Activated gamma-delta T cell (primary cell): ENCODE measurements at regions not wholly inside any gene's neighbourhood (a gene's known extent, or its start where the extent isn't known, plus 50 kb on each side); places are given as distances from the start of the nearest gene placed in this dataset.

Source experiments
- DNase-seq: peaks from one replicate; lab custom pipeline; 2025; lab: John Stamatoyannopoulos, UW

DNA sequence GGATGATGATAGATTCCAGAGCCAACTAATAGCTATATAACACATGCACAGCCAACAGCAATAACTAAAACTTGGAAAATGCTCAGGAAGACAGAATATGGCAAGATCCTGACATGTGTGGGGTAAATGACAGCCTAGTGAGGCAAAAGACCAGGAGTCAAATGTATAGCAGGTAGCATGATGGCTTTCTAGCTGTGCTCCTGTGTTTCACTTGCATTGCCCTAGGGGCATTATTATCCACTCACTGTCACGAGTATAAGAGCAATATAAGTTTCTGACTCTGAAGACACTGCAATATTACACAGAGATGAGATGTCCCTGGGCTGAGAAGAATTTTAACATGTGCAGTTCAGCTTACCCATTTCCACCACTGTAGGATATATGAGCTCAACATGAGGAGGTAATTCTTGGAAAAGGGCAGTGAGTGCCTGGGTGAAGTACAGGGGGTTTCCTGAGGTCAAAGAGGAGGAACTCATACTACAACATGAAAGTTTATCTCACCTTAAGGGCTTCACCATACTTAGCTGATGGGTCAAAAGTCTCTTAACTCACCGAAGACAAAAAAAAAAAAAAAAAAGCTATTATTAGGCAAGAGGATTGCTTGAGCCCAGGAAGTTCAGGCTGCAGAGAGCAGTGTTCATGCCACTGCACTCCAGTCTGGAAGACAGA lies 1385.6 kb upstream of the SLC39A10 start:
- DNase-seq, result no peak

DNA sequence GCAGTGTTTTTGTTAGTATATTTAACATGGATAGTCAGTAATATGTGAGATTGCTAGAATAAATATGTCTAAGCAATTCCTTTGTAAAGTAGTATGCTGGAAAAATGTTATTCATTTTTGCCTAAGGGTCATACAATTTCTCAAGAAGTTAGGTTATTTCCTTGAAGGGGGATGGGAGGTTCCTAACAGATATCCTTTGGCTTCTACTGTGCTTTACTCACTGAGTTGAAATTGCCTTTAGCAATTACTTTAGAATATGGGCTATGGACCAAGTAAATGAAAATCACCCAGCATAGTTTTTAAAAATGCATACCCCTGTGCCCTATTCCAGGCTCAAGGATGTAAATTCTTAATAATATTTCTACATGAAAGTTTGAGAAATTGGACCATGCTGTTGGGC lies 1386.4 kb upstream of the SLC39A10 start:
- no peak for DNase-seq

DNA sequence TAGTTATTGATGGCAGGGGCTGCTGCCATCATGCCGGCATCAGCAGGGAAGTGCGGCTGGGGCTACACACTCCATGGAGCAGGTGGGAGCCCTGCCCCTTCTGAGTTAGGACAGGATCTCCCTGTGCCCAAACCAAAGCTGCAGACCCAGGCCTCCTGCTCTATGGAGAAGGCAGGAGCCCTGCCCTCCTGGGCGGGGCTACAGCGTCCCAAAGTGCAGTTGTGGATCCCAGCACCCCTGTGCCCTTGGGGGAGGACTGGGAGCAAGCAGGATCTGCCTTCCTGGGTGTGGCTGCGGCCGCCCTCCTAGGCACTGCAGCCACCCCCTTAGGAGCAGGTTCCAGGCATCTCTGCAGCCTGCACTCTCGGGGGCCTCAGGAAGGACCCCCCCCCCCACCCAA lies 1392.4 kb upstream of the SLC39A10 start:
- no peak for DNase-seq

DNA sequence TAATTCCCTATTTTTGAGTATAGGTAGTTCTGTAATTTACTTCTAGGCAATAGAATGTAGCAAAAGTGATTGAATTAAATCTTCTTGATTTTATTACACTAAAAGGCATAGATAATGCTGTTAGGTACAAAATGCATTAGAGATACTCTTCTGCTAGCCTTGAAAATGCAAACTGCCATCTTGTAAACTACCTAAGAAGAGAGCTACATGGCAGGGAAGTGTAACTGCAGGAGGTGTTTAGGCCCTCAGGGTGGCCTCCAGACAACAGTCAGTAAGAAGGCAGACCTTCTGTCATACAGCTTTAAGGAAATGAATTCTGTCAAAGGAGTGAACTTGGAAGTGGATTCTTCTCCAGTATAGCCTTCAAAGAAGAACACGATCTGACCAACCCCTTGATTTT lies 1396.8 kb upstream of the SLC39A10 start:
- no peak for DNase-seq

DNA sequence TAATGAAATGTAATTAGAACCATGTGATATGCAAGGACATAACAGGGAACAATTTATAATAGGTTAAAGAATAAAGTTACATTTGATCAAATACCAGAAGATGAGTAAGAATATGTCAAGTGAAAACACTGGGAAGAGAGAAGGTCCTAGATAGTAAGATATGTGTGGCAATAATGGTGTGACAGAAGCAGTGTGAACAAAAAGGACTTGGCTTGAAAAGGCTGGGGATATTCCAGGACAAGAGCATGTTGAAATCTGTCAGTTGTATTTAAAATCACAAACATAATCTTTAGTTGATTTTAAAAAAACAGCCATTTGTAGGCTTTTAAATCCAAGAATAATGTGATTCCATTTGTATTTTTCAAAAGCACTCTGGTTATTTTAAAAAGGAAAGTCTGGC lies 1399.9 kb upstream of the SLC39A10 start:
- DNase-seq, result no peak

DNA sequence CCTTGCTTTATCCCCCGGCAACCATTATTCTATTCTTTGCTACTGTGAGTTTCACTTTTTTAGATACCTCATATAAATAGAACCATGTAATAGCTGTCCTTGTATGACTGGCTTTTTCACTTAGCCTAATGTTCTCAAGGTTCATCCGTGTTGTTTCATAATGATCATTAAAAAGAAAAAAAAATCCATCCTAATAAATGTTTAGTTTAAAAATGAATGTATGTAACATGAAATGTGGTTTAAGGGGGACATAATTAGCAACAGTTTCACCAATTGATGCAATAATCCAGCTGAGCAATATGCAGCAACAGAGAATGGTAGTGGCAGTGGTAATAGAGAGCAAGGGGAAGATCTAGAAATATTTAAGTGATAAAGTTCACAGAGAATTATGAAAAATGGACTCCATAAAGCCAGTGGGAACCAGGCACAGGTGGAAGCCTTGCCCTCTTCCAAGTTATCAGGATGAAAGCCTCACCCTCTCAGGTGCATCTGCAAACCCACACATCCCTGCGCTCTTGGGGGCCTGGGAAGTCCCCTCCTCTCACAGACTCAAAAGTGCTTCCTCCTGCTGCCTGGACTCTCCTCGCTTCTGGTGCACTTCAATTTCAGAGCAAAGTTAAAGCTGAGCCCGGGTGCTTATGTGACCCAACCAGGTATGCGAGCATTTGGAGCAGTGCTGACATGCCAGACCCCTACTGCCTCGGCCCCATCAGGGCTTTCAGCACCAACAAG lies 1403.3 kb upstream of the SLC39A10 start:
- no peak for DNase-seq

DNA sequence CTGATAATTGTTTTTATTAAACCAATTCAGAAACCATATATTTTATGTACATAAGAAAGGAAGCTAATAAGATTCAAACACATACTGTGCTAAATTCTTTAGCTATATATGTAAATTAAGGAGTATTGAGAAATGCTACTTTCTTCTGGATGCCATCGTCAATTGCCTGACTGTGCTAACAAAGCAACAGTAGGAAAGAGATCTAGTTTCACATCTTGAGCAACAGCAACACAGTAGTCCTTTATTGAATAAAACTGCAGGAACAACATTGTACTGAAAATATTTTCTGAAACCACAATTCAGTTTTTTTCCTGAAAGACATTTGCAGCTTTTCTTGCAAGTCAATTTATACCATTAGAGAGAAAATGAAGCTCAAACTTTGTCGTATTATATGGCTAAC lies 1404.9 kb upstream of the SLC39A10 start:
- no peak for DNase-seq

DNA sequence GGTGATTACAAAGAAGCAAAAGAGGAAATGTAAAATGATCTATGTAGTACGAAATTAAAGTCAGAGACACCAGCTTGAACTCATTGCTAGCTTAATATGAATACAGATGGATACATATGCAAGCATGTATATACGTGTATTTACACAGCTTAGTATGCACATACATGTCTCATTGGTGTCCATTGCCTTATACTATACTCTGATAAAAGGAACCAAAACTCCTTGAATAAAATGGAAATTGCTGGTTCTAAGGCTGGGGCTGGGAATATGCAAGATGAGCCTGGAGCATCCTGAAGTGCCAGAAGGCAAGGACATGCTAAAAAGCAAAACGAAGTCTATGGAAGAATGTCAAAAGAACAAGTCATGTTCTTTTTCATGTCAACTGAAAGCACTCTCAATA lies 1424.4 kb upstream of the SLC39A10 start:
- no peak for DNase-seq

DNA sequence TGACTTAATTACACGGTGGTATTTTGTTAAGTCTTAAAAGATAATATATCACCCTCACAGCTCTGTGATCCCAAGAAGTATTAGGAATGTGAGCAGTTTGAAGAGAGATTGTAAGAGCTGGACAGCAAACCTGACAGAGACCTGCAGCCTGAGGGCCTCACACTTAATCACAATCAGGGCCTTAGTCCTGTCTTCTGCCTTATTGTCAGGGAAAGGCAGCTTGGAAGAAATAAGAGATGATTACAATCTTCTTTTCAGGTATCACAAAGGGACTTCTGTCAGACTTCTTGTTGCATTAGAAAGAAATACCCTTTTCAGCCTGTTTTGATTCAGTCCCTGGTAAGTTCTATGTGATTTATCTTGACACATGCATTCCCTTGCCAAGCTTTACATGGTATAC lies 1433.8 kb upstream of the SLC39A10 start:
- no peak for DNase-seq

DNA sequence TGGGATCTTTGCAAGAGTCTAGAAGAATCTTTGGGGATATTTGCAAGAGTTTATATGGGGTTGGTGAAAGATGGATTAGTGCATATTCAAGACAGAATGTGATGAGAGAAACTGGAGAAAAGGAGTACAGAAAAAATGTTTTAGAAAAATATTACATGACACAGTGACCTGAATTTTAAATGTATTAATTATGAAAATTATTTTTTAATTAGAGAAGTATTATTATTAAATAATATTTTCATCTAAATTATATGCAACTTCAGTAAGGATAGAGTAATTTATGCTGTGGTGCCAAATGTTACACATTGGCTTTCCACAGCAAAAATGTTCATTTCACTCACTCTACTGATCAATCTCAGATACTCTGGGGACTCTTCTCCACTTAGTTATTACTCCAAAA lies 1442.8 kb upstream of the SLC39A10 start:
- DNase-seq, result no peak

DNA sequence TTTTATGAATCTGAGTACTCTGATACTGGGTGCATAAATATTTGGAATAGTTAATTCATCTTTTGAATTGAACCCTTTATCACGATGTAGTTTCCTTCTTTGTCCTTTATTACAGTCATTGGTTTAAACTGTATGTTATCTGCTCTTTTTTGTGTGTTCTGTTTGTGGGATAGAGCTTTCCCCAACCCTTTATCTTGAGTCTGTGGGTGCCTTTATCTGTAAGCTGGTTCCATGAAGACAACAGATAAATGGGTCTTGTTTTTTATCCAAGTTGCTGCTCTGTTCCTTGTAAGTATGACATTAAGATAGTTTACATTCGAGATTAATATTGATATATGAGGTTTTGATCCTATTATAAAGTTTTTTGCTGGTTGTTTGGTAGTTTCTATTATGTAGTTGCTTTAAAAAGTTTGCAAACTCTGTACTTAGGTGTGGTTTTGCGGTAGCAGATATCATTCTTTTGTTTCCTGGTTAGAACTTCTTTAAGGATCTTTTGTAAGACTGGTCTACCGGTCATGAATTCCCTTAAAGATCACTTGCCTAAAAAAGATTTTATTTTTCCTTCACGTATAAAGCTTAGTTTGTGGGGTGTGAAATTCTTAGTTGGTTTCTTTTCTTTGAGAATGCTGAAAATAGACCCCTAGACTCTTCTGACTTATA lies 1451.3 kb upstream of the SLC39A10 start:
- DNase-seq, result no peak

DNA sequence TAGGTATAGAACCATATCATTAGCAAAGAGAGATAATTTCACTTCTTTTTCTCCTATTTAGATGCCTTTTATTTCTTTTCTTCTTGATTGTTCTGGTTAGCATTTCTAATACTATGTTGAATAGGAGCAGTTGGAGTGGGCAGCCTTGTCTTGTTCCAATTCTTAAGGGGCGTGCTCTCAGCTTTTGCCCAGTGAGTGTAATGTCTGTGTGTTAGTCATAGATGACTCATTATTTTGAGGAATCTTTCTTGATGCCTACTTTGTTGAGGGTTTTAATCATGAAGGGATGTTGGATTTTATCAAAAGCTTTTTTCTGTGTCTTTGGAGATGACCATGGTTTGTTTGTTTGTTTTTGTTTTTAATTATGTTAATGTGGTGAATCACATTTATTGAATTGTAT lies 1453.1 kb upstream of the SLC39A10 start:
- DNase-seq, result no peak

DNA sequence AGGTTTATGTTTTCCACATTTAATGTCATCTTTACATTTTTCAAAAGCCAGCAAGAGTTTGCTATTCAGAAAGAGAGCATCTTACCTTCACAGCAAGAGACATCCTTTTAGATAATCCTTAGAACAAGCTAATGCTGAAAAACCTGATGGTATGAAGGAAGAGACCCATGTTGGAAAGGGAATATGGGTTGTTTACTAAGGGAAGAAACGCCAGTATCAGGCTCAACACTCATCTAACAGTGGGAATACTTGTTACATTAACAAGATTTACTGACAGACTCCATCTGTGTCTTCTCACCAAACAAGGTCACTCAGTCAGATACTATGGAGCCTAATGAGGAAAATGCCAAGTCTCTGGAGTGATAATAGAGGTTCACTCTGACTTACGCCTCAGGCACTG lies 1474.1 kb upstream of the SLC39A10 start:
- no peak for DNase-seq

DNA sequence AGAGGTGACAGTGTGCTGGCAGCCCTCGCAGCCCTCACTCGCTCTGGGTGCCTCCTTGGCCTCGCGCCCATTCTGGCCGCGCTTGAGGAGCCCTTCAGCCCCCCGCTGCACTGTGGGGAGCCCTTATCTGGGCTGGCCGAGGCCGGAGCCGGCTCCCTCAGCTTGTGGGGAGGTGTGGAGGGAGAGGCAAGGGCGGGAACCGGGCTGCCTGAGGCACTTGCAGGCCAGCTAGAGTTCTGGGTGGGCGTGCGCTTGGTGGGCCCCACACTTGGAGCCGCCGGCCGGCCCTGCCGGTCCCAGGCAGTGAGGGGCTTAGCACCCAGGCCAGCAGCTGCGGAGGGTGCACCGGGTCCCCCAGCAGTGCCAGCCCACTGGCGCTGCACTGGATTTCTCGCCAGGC lies 1480.9 kb upstream of the SLC39A10 start:
- no peak for DNase-seq

DNA sequence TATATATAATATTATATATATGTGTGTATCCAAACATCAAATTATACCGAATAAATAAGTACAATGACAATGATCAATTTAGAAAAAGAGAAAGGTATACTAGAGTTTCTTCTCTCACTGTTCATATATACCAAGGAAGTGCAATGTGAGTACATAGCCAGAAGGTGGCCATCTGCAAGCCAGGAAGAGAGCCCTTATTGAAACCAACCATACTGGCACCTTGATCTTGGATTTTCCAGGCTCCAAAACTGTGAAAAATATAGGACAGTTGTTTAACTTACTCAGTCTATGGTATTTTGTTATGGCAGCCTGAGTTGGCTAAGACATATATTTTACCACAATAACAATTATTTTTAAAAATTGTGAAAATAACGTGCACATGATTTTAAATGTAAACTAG lies 1490.2 kb upstream of the SLC39A10 start:
- DNase-seq, result no peak

DNA sequence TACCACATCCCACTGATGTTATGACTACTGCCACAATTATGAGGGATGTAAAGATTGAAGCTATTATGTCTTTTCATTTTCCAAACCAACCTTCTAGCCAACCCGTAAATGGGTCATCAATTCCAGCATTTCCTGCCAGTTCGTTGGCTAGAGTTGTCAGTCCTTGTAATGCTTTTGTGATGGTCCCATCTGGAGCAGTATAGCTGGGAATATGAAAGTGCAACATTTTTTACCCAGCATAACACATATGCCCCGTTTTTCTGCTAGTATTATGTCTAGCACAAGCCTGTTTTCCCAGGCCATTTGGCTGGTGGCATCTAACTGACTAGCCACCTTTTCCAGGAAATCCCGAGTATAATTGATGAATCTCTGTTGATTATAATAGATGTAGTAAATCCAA lies 1501.6 kb upstream of the SLC39A10 start:
- no peak for DNase-seq

DNA sequence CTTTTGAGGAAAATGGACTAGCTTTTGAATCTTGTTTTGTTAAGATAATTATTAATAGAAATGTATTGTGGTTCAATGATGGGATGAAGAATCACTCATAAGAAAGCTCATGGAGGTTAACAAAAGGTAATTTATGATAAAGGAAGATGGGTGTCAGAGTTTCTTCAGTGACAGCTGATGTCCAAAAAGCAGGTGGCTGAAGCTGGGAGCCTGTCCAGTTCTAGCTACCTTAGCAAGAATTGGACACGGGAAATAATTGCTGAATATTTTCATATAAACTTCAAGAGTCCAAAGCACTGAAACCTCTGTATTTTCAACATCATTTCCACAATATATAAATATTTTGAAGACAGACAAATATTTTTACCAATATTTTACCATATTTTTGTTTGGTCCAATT lies 1505.8 kb upstream of the SLC39A10 start:
- no peak for DNase-seq

DNA sequence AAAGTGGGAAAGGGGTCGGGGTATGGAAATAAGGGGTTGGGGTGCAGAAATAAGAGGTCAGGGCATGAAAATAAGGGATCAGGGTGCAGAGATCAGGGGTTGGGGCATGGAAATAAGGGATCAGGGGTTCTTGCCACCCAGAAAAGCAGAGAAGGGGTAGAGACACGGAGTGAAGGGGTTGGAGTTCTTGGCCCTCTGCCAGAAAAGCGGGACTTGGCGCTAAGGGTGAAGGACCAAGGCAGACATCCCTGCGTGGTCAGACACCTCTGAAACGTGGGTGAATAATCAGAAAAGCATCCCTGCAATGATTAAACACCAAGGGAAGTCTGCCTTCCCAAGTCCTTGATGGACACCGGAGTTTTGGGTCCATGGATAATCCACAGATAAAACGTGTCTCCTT lies 1521.6 kb upstream of the SLC39A10 start:
- no peak for DNase-seq

DNA sequence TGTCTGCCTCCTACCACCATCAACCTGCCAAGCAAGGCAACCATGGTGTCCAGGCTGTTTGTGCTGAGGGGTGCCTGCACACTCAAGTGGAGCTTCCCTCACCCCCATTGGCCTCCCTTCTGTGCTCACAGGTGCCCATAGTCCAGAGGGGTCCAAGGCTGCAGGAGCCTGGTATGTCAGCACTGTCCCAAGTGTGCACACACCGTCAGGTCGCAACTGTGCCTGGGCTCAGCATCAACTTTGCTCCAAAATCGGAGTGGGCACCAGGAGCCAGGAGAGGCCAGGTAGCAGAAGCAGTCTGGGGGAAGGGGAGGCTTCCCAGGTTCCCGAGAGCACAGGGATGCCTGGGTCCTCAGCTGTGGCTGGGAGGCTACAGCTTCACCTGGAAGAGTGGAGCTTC lies 1528.2 kb upstream of the SLC39A10 start:
- DNase-seq, result no peak

DNA sequence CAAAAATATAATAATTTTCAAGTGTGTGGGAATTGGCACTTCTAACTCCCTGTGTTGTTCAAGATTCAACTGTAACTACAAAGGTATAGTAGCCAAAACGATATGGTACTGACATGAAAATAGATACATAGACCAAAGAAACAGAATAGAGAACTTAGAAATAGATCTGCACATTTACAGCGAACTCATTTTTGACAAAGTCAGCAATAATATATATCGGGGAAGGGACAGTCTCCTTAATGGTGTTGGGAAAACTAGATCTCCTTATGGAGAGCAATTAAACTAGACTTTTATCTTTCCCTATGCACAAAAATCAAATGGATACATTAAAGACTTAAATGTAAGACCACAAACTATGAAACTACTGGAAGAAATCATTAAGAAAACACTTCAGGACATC lies 1530.6 kb upstream of the SLC39A10 start:
- no peak for DNase-seq

DNA sequence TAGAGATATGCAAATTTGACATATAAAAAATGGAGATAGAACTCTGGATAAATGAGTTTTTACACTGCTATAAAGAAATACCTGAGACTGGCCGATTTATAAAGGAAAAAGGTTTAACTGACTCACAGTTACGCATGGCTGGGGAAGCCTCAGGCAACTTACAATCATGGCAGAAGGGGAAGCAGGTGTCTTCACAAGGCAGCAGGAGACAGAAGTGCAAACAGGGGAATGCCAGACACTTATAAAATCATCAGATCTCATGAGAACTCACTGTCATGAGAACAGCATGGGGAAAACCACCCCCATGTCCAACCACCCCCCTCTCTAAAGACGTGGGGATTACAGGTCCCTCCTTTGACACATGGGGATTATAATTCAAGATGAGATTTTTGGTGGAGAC lies 1540.2 kb upstream of the SLC39A10 start:
- DNase-seq, result no peak

DNA sequence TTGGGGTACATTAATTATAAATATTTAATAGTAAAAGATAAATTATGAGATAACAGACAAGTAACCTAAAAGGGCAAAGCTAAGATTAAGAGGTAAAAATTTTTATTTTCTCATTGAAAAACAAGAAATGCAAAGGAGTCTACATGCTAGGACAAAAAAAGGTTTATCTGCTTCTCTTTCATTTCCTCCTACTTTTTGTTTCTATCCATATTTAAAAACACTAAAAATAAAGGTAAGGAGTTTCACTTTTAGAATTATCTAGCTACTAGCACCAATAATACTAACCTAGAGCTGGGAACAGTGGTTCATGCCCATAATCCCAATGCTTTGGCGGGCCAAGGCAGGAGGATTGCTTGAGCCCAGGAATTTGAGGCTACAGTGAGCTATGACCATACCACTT lies 1551.7 kb upstream of the SLC39A10 start:
- DNase-seq, result no peak

DNA sequence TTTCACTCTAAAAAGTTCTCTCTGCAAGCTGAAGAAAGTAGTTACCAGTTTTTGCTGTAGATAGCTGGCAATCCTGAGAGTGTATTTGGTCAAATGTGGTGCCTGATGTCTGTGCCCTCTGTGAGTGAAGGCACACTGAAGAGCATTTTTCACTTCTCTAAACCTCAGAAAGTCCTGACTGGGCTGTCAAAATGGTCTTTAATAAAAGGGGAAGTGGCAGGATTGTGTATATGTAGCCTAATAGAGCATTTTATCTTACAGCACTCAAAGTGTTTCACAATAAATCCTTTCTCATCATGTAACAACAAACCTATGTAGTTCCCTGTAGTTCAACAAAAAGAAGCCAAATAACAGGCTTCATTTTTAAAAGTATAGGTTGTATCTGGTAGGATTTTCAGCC lies 1552.3 kb upstream of the SLC39A10 start:
- DNase-seq, result no peak
